Stimulated activated CD8-positive, alpha-beta memory T cell treated with anti-CD3 and anti-CD28 coated beads, Interleukin-15, amount 100 ng/mL, for 1 hour (primary cell): ENCODE measurements at regions not wholly inside any gene's neighbourhood (a gene's known extent, or its start where the extent isn't known, plus 50 kb on each side); places are given as distances from the start of the nearest gene placed in this dataset.

ENCODE experiments used
- DNase-seq: peaks from one replicate; pipeline ENCODE4 v3.0.0-alpha.2; 2020; ENCODE audit warnings: low read depth

GRCh38 chr5:133829786-133830185, 138.6 kb downstream of the C5orf15 start:
- no peak for DNase-seq

GRCh38 chr5:133828722-133829121, 139.7 kb downstream of the C5orf15 start:
- DNase-seq: no peak

- no peak for DNase-seq
These were observed 140.6 kb downstream of the C5orf15 start for GRCh38 chr5:133827830-133828229.

- no peak for DNase-seq
These were observed 141.4 kb downstream of the C5orf15 start for GRCh38 chr5:133827011-133827410.

- no peak for DNase-seq
These were observed 142.7 kb downstream of the C5orf15 start for GRCh38 chr5:133825631-133826289.

GRCh38 chr5:133824661-133825254, 143.7 kb downstream of the C5orf15 start:
- no peak for DNase-seq

GRCh38 chr5:133821889-133822288, 146.5 kb downstream of the C5orf15 start:
- DNase-seq: no peak

- no peak for DNase-seq
These were observed 147.1 kb downstream of the C5orf15 start for GRCh38 chr5:133821311-133821741.

- no peak for DNase-seq
These were observed 147.9 kb downstream of the C5orf15 start for GRCh38 chr5:133820507-133820906.

- DNase-seq: no peak
These were observed 148.4 kb downstream of the C5orf15 start for GRCh38 chr5:133819977-133820471.

GRCh38 chr5:133818869-133819600, 149.4 kb downstream of the C5orf15 start:
- DNase-seq: no peak

- no peak for DNase-seq
These were observed 150.4 kb downstream of the C5orf15 start for GRCh38 chr5:133818031-133818431.

- DNase-seq: no peak
These were observed 151.0 kb downstream of the C5orf15 start for GRCh38 chr5:133817456-133817855.

- no peak for DNase-seq
These were observed 151.6 kb downstream of the C5orf15 start for GRCh38 chr5:133816791-133817190.

- DNase-seq: no peak
These were observed 154.3 kb downstream of the C5orf15 start for GRCh38 chr5:133814152-133814551.

- no peak for DNase-seq
These were observed 157.3 kb downstream of the C5orf15 start for GRCh38 chr5:133811168-133811567.

- DNase-seq: no peak
These were observed 158.6 kb downstream of the C5orf15 start for GRCh38 chr5:133809801-133810200.

GRCh38 chr5:133807348-133807747, 161.1 kb downstream of the C5orf15 start:
- no peak for DNase-seq

- DNase-seq: no peak
These were observed 161.6 kb downstream of the C5orf15 start for GRCh38 chr5:133806847-133807246.

- no peak for DNase-seq
These were observed 166.3 kb downstream of the C5orf15 start for GRCh38 chr5:133801955-133802751.

GRCh38 chr5:133801431-133801830, 167.0 kb downstream of the C5orf15 start:
- DNase-seq: no peak

- no peak for DNase-seq
These were observed 168.7 kb downstream of the C5orf15 start for GRCh38 chr5:133799571-133800237.
